OCI-LY7 (cell line): ENCODE measurements at regions not wholly inside any gene's neighbourhood (a gene's known extent, or its start where the extent isn't known, plus 50 kb on each side); places are given as distances from the start of the nearest gene placed in this dataset.

ENCODE experiments used
- EZH2phosphoT487 ChIP-seq: fragments of 200-600 bp; sonication (generic); IDR thresholded peaks from 2 replicates; pipeline ENCODE4 v1.6.1; 2018; ENCODE audit warnings: low read depth, borderline replicate concordance, mild to moderate bottlenecking, mixed run types, antibody characterized with exemption, low read length, moderate library complexity, mixed read lengths
- TF ChIP-seq, protein P1 (sequence below): fragments of 200-600 bp; sonication (generic); conservative IDR thresholded peaks from 2 replicates; pipeline ENCODE4 v1.5.1; 2014; ENCODE audit warnings: mild to moderate bottlenecking, antibody characterized with exemption, low read length, moderate library complexity, mixed read lengths

GRCh38 chr2:16784652-16785051, 119.0 kb upstream of the CYRIA start:
- TF ChIP-seq, protein P1, sequence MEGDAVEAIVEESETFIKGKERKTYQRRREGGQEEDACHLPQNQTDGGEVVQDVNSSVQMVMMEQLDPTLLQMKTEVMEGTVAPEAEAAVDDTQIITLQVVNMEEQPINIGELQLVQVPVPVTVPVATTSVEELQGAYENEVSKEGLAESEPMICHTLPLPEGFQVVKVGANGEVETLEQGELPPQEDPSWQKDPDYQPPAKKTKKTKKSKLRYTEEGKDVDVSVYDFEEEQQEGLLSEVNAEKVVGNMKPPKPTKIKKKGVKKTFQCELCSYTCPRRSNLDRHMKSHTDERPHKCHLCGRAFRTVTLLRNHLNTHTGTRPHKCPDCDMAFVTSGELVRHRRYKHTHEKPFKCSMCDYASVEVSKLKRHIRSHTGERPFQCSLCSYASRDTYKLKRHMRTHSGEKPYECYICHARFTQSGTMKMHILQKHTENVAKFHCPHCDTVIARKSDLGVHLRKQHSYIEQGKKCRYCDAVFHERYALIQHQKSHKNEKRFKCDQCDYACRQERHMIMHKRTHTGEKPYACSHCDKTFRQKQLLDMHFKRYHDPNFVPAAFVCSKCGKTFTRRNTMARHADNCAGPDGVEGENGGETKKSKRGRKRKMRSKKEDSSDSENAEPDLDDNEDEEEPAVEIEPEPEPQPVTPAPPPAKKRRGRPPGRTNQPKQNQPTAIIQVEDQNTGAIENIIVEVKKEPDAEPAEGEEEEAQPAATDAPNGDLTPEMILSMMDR, result no peak
- no peak for TF ChIP-seq EZH2phosphoT487
